ENCODE measurements at regions not wholly inside any gene's neighbourhood (a gene's known extent, or its start where the extent isn't known, plus 50 kb on each side); places are given as distances from the start of the nearest gene placed in this dataset.
"Not testable (repeated sequence)": the region's sequence is repeated elsewhere in the genome, so short reads cannot be mapped to it uniquely, and the experiment has no call there.

GRCh38 chr22:23432719-23433118, 147.4 kb downstream of the IGLL1 start:
- TF ChIP-seq EZH2phosphoT487 (conservative IDR thresholded peaks at IDR 0.05; ENCODE audit: low read length); CTCF (IDR thresholded peaks at IDR 0.05; ENCODE audit: insufficient read depth, low read length, poor library complexity, severe bottlenecking): not testable (repeated sequence)
